Adrenal gland (tissue), 5 donors: ENCODE measurements at regions not wholly inside any gene's neighbourhood (a gene's known extent, or its start where the extent isn't known, plus 50 kb on each side); places are given as distances from the start of the nearest gene placed in this dataset.

Experiments used
- POLR2A ChIP-seq, 2 donors: fragments of 450-650 bp; IDR thresholded peaks; one replicate each; pipeline ENCODE4 v1.6.1; 2017; ENCODE audit warnings: antibody characterized with exemption in 2 of 2, mild to moderate bottlenecking in 2 of 2, moderate library complexity in 1 of 2
- TF ChIP-seq, protein P1 (sequence below), 6 experiments: fragments of 450-650 bp in 4 of 6; fragments of 200-600 bp in 2 of 6; sonication (generic) in 1 of 6; IDR thresholded peaks; 1 replicate in 5 of 6; 2 replicates in 1 of 6; pipeline versions ENCODE4 v1.5.1 to v1.8.0; 2016 to 2021; ENCODE audit warnings: antibody characterized with exemption in 6 of 6, mild to moderate bottlenecking in 2 of 6, moderate library complexity in 1 of 6
- donor health status: DM: no; HTN: no; CAD: no.

DNA sequence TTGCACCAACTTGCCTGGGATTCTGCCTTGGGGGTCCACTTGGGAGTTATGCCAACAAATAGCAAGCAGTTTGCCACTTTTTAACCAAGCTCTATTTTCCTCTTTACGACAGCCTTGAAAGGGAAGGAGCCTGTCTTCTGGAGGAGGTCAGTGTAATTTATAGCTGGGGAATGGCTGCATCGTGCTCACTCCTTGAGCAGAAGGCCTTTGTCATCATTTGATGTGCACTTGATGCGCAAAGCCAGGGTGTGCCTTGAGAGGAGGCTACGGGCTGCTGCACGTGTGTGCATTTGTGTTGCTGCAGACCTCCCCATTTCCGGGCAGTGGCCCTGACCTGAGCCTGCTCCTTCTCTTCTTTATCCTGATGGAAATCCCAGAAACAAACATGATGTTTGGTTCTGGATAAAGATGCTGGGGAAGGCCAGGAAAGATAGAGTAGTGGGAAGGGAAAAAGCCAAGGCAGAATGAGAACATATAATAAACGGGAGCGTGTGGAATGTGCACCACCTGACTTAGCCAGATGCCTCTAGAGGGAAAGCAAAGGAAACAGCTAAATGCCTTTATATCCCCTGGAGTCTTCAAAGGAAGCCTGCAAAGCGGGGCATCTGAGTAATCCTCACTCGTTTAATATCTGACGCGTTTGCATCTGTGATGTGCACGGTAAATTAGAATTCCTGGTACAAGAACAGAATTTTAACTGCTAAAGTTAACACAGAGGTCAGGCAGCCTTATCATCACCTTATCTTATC lies 68.3 kb upstream of the ZNF521 start:
- TF ChIP-seq, protein P1, sequence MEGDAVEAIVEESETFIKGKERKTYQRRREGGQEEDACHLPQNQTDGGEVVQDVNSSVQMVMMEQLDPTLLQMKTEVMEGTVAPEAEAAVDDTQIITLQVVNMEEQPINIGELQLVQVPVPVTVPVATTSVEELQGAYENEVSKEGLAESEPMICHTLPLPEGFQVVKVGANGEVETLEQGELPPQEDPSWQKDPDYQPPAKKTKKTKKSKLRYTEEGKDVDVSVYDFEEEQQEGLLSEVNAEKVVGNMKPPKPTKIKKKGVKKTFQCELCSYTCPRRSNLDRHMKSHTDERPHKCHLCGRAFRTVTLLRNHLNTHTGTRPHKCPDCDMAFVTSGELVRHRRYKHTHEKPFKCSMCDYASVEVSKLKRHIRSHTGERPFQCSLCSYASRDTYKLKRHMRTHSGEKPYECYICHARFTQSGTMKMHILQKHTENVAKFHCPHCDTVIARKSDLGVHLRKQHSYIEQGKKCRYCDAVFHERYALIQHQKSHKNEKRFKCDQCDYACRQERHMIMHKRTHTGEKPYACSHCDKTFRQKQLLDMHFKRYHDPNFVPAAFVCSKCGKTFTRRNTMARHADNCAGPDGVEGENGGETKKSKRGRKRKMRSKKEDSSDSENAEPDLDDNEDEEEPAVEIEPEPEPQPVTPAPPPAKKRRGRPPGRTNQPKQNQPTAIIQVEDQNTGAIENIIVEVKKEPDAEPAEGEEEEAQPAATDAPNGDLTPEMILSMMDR (IDR thresholded peaks at IDR 0.05) = no peak
- no peak for TF ChIP-seq POLR2A (IDR thresholded peaks at IDR 0.05)
